Left renal cortex interstitium (tissue), 4 donors: ENCODE measurements at regions not wholly inside any gene's neighbourhood (a gene's known extent, or its start where the extent isn't known, plus 50 kb on each side); places are given as distances from the start of the nearest gene placed in this dataset.
"Not testable (repeated sequence)": the region's sequence is repeated elsewhere in the genome, so short reads cannot be mapped to it uniquely, and the experiment has no call there.

Experiments
- DNase-seq, 4 donors: peaks; one replicate each; pipeline ENCODE4 v3.0.0-alpha.2; 2013; ENCODE audit warnings: low read depth in 4 of 4, low spot score in 2 of 4, missing footprints in 1 of 4

GRCh38 chr20:57988828-57989227 lies 239.6 kb downstream of the ANKRD60 start:
- no peak for DNase-seq

- no peak for DNase-seq
Observed at GRCh38 chr20:57988422-57988821, 240.0 kb downstream of the ANKRD60 start.

- no peak for DNase-seq
Observed at GRCh38 chr20:57987659-57988058, 240.8 kb downstream of the ANKRD60 start.

- DNase-seq, result no peak
Observed at GRCh38 chr20:57986666-57987065, 241.8 kb downstream of the ANKRD60 start.

GRCh38 chr20:57985278-57985677 lies 243.2 kb downstream of the ANKRD60 start:
- DNase-seq, result no peak

- DNase-seq, result no peak
Observed at GRCh38 chr20:57983082-57983481, 245.4 kb downstream of the ANKRD60 start.

- no peak for DNase-seq
Observed at GRCh38 chr20:57980506-57980905, 247.9 kb downstream of the ANKRD60 start.

GRCh38 chr20:57977569-57977968 lies 250.9 kb downstream of the ANKRD60 start:
- DNase-seq, result no peak

GRCh38 chr20:57977141-57977540 lies 251.3 kb downstream of the ANKRD60 start:
- no peak for DNase-seq

- DNase-seq, result no peak
Observed at GRCh38 chr20:57974863-57975262, 253.6 kb downstream of the ANKRD60 start.

GRCh38 chr20:57973886-57974285 lies 254.6 kb downstream of the ANKRD60 start:
- DNase-seq, result no peak

GRCh38 chr20:57971583-57971982 lies 256.9 kb downstream of the ANKRD60 start:
- not testable (repeated sequence) for DNase-seq

- DNase-seq, result no peak
Observed at GRCh38 chr20:57970856-57971255, 257.6 kb downstream of the ANKRD60 start.

GRCh38 chr20:57970116-57970515 lies 258.3 kb downstream of the ANKRD60 start:
- no peak for DNase-seq

GRCh38 chr20:57968120-57968519 lies 258.3 kb upstream of the PMEPA1 start:
- no peak for DNase-seq

GRCh38 chr20:57967364-57967763 lies 257.5 kb upstream of the PMEPA1 start:
- DNase-seq, result no peak

GRCh38 chr20:57966620-57967019 lies 256.8 kb upstream of the PMEPA1 start:
- DNase-seq, result no peak

GRCh38 chr20:57965441-57965840 lies 255.6 kb upstream of the PMEPA1 start:
- DNase-seq, result no peak

- no peak for DNase-seq
Observed at GRCh38 chr20:57964011-57964862, 254.4 kb upstream of the PMEPA1 start.

- no peak for DNase-seq
Observed at GRCh38 chr20:57960803-57961575, 251.2 kb upstream of the PMEPA1 start.

GRCh38 chr20:57959589-57959988 lies 249.8 kb upstream of the PMEPA1 start:
- no peak for DNase-seq

GRCh38 chr20:57959018-57959417 lies 249.2 kb upstream of the PMEPA1 start:
- DNase-seq, result no peak
